Adrenal gland (tissue), 5 donors: ENCODE measurements at regions not wholly inside any gene's neighbourhood (a gene's known extent, or its start where the extent isn't known, plus 50 kb on each side); places are given as distances from the start of the nearest gene placed in this dataset.

Source experiments
- POLR2A ChIP-seq, 2 donors: fragments of 450-650 bp; IDR thresholded peaks; one replicate each; pipeline ENCODE4 v1.6.1; 2017; ENCODE audit warnings: antibody characterized with exemption in 2 of 2, mild to moderate bottlenecking in 2 of 2, moderate library complexity in 1 of 2
- TF ChIP-seq, protein P1 (sequence below), 6 experiments: fragments of 450-650 bp in 4 of 6; fragments of 200-600 bp in 2 of 6; sonication (generic) in 1 of 6; IDR thresholded peaks; 1 replicate in 5 of 6; 2 replicates in 1 of 6; pipeline versions ENCODE4 v1.5.1 to v1.8.0; 2016 to 2021; ENCODE audit warnings: antibody characterized with exemption in 6 of 6, mild to moderate bottlenecking in 2 of 6, moderate library complexity in 1 of 6
- donor health status: DM: no; HTN: no; CAD: no.

DNA sequence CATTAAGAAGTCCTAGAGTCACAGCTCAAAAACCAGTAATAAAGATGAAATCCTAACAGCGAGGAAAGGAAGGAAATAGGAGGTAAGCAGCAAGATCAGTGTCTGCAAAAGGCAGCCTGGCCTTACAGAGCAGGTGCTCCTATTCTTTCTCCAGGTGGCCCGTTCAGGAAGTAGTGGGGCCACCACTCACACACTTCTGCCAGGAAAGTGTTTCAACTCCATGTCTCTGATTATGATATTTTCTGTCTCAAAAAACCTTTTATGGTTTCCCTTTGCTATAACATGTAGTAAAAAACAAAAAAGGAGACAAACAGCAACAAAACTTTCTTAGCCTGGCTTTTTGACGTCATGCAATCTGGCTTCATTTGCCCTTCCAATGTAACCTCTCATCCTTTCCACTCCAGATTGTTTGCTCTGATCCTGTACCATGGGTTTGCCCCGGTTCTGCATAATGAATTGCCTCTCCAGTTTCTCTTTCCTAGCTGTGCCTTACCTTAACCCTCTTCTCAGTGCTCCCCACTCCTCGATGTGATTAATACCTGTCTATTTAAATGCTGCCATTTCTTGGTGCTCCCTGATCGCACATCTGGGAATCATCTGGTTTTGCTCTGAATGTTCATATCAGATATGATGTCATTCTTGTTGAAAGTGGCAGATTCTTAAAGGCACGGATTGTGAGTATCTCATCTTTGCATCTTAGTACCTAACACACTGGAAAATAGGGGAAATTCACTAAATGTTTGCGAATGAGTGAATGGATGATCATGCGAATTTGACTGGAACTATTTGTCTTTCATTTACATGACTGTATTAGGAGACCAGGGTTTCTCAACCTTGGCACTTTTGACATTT is 50.6 kb upstream of the PTPRM start:
- TF ChIP-seq, protein P1, sequence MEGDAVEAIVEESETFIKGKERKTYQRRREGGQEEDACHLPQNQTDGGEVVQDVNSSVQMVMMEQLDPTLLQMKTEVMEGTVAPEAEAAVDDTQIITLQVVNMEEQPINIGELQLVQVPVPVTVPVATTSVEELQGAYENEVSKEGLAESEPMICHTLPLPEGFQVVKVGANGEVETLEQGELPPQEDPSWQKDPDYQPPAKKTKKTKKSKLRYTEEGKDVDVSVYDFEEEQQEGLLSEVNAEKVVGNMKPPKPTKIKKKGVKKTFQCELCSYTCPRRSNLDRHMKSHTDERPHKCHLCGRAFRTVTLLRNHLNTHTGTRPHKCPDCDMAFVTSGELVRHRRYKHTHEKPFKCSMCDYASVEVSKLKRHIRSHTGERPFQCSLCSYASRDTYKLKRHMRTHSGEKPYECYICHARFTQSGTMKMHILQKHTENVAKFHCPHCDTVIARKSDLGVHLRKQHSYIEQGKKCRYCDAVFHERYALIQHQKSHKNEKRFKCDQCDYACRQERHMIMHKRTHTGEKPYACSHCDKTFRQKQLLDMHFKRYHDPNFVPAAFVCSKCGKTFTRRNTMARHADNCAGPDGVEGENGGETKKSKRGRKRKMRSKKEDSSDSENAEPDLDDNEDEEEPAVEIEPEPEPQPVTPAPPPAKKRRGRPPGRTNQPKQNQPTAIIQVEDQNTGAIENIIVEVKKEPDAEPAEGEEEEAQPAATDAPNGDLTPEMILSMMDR (IDR thresholded peaks at IDR 0.05) = no peak
- TF ChIP-seq POLR2A (IDR thresholded peaks at IDR 0.05) = no peak
